Cardiac fibroblast (primary cell): ENCODE measurements at regions not wholly inside any gene's neighbourhood (a gene's known extent, or its start where the extent isn't known, plus 50 kb on each side); places are given as distances from the start of the nearest gene placed in this dataset.

Source experiments
- DNase-seq, 2 donors: peaks; one replicate each; pipeline versions ENCODE4 v3.0.0 to v3.0.0-alpha.2; 2010; ENCODE audit warnings: low read depth in 2 of 2
- H3K4me3 ChIP-seq, 2 donors: replicated peaks in 1 of 2; 1 replicate in 1 of 2; 2 replicates in 1 of 2; pipeline ENCODE4 v1.5.1; 2011; ENCODE audit warnings: low read depth in 2 of 2, low read length in 2 of 2, mild to moderate bottlenecking in 2 of 2, moderate library complexity in 1 of 2
- CTCF ChIP-seq: IDR thresholded peaks from one replicate; pipeline ENCODE4 v1.5.1; 2011; ENCODE audit warnings: low read depth, mild to moderate bottlenecking, low read length, inconsistent platforms

- TF ChIP-seq CTCF, result no peak
- no peak overlapping the region for H3K4me3 ChIP-seq
- no peak for DNase-seq
Observed at GRCh38 chr3:152156880-152157279, 111.8 kb upstream of the MBNL1 start.

- no peak for DNase-seq
- no peak for TF ChIP-seq CTCF
- H3K4me3 ChIP-seq, result no peak overlapping the region
Observed at GRCh38 chr3:152157337-152157736, 111.4 kb upstream of the MBNL1 start.

GRCh38 chr3:152159328-152159727 is 109.4 kb upstream of the MBNL1 start:
- peak; percentile 42 to 92 for DNase-seq
- TF ChIP-seq CTCF, result no peak
- no peak overlapping the region for H3K4me3 ChIP-seq

- DNase-seq, result no peak
- no peak overlapping the region for H3K4me3 ChIP-seq
- no peak for TF ChIP-seq CTCF
Observed at GRCh38 chr3:152160350-152161011, 108.2 kb upstream of the MBNL1 start.

GRCh38 chr3:152172460-152172859 is 96.3 kb upstream of the MBNL1 start:
- no peak for TF ChIP-seq CTCF
- DNase-seq, result peak in 1 of 2 donors; percentile 31
- H3K4me3 ChIP-seq, result no peak overlapping the region

GRCh38 chr3:152173627-152174026 is 95.1 kb upstream of the MBNL1 start:
- peak in 1 of 2 donors; percentile 29 for DNase-seq
- no peak overlapping the region for H3K4me3 ChIP-seq
- no peak for TF ChIP-seq CTCF

- no peak overlapping the region for H3K4me3 ChIP-seq
- peak in 1 of 2 donors; percentile 25 for DNase-seq
- TF ChIP-seq CTCF, result no peak
Observed at GRCh38 chr3:152174876-152175527, 93.7 kb upstream of the MBNL1 start.
